Panc1 (cell line): ENCODE measurements at regions not wholly inside any gene's neighbourhood (a gene's known extent, or its start where the extent isn't known, plus 50 kb on each side); places are given as distances from the start of the nearest gene placed in this dataset.

Source experiments
- ATAC-seq: fragments of 200-7000 bp; cut with Tn5 transposase; 2 replicates; pipeline ENCODE4 v1.9.1; 2020; ENCODE audit warnings: mild to moderate bottlenecking, moderate library complexity
- BruUV-seq: library from RNA; stranded (reverse); fragments of 400-500 nt; replicated peaks from 2 replicates; lab custom pipeline; 2021; lab: Mats Ljungman, UMichigan
- CTCF ChIA-PET: fragments of 300-600 bp; sonication (Branson Sonifier 250); formaldehyde crosslinking; loops from one replicate; lab custom pipeline; 2022; ENCODE audit warnings: antibody characterized with exemption; lab: Charles Lee
- POLR2A ChIA-PET: fragments of 300-600 bp; sonication (Branson Sonifier 250); formaldehyde crosslinking; loops from one replicate; lab custom pipeline; 2022; ENCODE audit warnings: antibody characterized with exemption; lab: Charles Lee
- DNase-seq: peaks from one replicate; pipeline ENCODE4 v3.0.0-alpha.2; 2010; ENCODE audit warnings: low read depth, low spot score
- H3K27ac ChIP-seq: 2 replicates; pipeline ENCODE4 v1.5.1; 2011; ENCODE audit warnings: mild to moderate bottlenecking, low read length, inconsistent platforms
- H3K27me3 ChIP-seq: fragments of 200-500 bp; sonication (Bioruptor generic); 2 replicates; pipeline ENCODE4 v1.6.0; 2014; ENCODE audit warnings: low read length, inconsistent platforms; ENCODE audit not compliant: control insufficient read depth, insufficient read depth
- H3K36me3 ChIP-seq: fragments of 200-500 bp; sonication (Bioruptor generic); 2 replicates; pipeline ENCODE4 v1.5.1; 2014; ENCODE audit warnings: inconsistent platforms, mild to moderate bottlenecking, low read length, moderate library complexity; ENCODE audit not compliant: control insufficient read depth, insufficient read depth
- H3K4me1 ChIP-seq: 2 replicates; pipeline ENCODE4 v1.5.1; 2011; ENCODE audit warnings: inconsistent platforms, mild to moderate bottlenecking, low read length, moderate library complexity; ENCODE audit not compliant: control insufficient read depth, insufficient read depth
- H3K4me3 ChIP-seq, 2 experiments: 2 replicates each; pipeline ENCODE4 v1.5.1; 2011 to 2012; ENCODE audit warnings: low read depth in 2 of 2, low read length in 2 of 2, mild to moderate bottlenecking in 2 of 2, inconsistent platforms in 1 of 2, moderate library complexity in 1 of 2
- H3K9me3 ChIP-seq: fragments of 200-500 bp; sonication (Bioruptor generic); 2 replicates; pipeline ENCODE4 v1.5.1; 2014; ENCODE audit warnings: low read depth, mild to moderate bottlenecking, inconsistent platforms, low read length, moderate library complexity; ENCODE audit not compliant: control insufficient read depth, insufficient read depth
- POLR2AphosphoS5 ChIP-seq: IDR thresholded peaks from 2 replicates; pipeline ENCODE4 v1.6.1; 2012; ENCODE audit warnings: mild to moderate bottlenecking, low read depth, low read length, moderate library complexity
- SIN3A ChIP-seq: IDR thresholded peaks from 2 replicates; pipeline ENCODE4 v1.6.1; 2012; ENCODE audit warnings: low read depth, mild to moderate bottlenecking, low read length, moderate library complexity, borderline replicate concordance; ENCODE audit not compliant: insufficient read depth
- TCF7L2 ChIP-seq: IDR thresholded peaks from 2 replicates; pipeline ENCODE4 v1.6.1; 2011; ENCODE audit warnings: mild to moderate bottlenecking, low read depth, low read length, inconsistent platforms
- in situ Hi-C: cut with HindIII; loops from 2 replicates; pipeline ENCODE4 v1.10.0; 2016; ENCODE audit warnings: low sequenced_read_pairs, low pct_unique_long_range_greater_than_20kb
- intact Hi-C: fragments of 100-400 bp; cut with micrococcal nuclease; formaldehyde crosslinking; loops from one replicate; pipeline ENCODE4 v1.10.0; 2022; ENCODE audit not compliant: unreplicated experiment
- TF ChIP-seq, protein P1 (sequence below), 2 experiments: IDR thresholded peaks; 2 replicates each; pipeline ENCODE4 v1.6.1; 2011 to 2012; ENCODE audit warnings: low read depth in 2 of 2, control low read depth in 1 of 2, low read length in 1 of 2, mild to moderate bottlenecking in 1 of 2, moderate library complexity in 1 of 2; ENCODE audit not compliant: insufficient read depth in 1 of 2
- TF ChIP-seq, protein P2 (sequence below): fragments of 450-650 bp; IDR thresholded peaks from 2 replicates; pipeline ENCODE4 v1.5.1; 2017; ENCODE audit warnings: mild to moderate bottlenecking

DNA sequence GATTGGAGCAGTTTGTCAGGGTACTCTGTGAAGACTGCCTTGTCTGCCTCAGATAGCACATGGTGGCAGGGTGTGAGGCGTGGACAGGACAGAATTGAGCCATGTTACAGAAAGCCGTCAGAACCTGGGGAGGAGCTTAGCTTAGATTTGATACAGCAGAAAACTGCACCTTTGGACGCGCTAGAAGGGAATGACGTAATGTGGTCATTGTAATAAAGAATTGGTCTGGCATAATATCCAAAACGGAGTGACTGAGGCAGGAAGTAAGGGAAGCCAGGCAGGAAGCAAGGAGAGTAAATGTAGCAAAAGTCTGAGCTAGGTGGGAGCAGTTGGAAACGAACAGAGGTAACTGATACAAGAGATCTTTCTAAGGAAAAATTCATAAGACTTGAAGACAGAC is 140.2 kb downstream of the CYB561 start:
- no peak for ATAC-seq
- Histone ChIP-seq H3K27ac (no peak overlapping the region), H3K36me3 (no peaks in the 10 kb centered on the region), H3K4me3 (no peak overlapping the region), H3K4me1 (no peaks in the 10 kb centered on the region), H3K27me3 (no peaks in the 10 kb centered on the region), H3K9me3 (0 out of 2 replicates have a peak, but pooled peaks cover 3% of the 10 kb centered on the region)
- ChIA-PET POLR2A (no interaction called here), CTCF (no interaction called here)
- in situ Hi-C loops = no loop called here
- no peak for DNase-seq
- no peak for TF ChIP-seq TCF7L2
- TF ChIP-seq SIN3A = no peak
- TF ChIP-seq, protein P1, sequence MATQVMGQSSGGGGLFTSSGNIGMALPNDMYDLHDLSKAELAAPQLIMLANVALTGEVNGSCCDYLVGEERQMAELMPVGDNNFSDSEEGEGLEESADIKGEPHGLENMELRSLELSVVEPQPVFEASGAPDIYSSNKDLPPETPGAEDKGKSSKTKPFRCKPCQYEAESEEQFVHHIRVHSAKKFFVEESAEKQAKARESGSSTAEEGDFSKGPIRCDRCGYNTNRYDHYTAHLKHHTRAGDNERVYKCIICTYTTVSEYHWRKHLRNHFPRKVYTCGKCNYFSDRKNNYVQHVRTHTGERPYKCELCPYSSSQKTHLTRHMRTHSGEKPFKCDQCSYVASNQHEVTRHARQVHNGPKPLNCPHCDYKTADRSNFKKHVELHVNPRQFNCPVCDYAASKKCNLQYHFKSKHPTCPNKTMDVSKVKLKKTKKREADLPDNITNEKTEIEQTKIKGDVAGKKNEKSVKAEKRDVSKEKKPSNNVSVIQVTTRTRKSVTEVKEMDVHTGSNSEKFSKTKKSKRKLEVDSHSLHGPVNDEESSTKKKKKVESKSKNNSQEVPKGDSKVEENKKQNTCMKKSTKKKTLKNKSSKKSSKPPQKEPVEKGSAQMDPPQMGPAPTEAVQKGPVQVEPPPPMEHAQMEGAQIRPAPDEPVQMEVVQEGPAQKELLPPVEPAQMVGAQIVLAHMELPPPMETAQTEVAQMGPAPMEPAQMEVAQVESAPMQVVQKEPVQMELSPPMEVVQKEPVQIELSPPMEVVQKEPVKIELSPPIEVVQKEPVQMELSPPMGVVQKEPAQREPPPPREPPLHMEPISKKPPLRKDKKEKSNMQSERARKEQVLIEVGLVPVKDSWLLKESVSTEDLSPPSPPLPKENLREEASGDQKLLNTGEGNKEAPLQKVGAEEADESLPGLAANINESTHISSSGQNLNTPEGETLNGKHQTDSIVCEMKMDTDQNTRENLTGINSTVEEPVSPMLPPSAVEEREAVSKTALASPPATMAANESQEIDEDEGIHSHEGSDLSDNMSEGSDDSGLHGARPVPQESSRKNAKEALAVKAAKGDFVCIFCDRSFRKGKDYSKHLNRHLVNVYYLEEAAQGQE (IDR thresholded peaks at IDR 0.05; ENCODE audit: insufficient read depth in 1 of 2, low read depth in 2 of 2, low read length in 1 of 2) = no peak
- TF ChIP-seq, protein P2, sequence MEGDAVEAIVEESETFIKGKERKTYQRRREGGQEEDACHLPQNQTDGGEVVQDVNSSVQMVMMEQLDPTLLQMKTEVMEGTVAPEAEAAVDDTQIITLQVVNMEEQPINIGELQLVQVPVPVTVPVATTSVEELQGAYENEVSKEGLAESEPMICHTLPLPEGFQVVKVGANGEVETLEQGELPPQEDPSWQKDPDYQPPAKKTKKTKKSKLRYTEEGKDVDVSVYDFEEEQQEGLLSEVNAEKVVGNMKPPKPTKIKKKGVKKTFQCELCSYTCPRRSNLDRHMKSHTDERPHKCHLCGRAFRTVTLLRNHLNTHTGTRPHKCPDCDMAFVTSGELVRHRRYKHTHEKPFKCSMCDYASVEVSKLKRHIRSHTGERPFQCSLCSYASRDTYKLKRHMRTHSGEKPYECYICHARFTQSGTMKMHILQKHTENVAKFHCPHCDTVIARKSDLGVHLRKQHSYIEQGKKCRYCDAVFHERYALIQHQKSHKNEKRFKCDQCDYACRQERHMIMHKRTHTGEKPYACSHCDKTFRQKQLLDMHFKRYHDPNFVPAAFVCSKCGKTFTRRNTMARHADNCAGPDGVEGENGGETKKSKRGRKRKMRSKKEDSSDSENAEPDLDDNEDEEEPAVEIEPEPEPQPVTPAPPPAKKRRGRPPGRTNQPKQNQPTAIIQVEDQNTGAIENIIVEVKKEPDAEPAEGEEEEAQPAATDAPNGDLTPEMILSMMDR = no peak
- no peak for TF ChIP-seq POLR2AphosphoS5
- BruUV-seq = no TSS peak
- intact Hi-C loops = no loop called here

DNA sequence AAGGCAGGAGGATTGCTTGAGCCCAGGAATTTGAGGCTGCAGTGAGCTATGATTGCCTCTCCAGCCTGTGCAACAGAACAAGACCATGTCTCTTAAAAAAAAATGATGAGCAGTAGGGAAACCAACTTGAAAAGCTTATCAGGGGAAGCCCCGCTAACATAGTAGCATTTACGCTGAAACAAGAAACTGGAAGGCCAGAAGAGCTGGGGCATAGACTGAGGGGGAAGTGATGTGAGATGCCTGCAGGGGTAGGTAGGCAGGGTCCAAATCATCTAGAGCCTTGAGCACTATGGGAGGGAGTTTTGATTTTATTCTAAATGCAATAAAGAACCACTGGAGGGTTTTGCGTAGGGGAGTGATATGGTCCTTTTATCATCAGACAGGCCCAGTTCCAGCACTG is 139.3 kb downstream of the CYB561 start:
- DNase-seq (no peak), ATAC-seq (no peak)
- BruUV-seq = no TSS peak
- in situ Hi-C loops = no loop called here
- Histone ChIP-seq H3K4me1 (no peaks in the 10 kb centered on the region), H3K36me3 (no peaks in the 10 kb centered on the region), H3K27ac (no peak overlapping the region), H3K9me3 (0 out of 2 replicates have a peak, but pooled peaks cover 3% of the 10 kb centered on the region), H3K27me3 (no peaks in the 10 kb centered on the region), H3K4me3 (no peak overlapping the region)
- ChIA-PET CTCF (no interaction called here), POLR2A (no interaction called here)
- TF ChIP-seq POLR2AphosphoS5 = no peak
- TF ChIP-seq SIN3A = no peak
- TF ChIP-seq, protein P2 = no peak
- TF ChIP-seq, protein P1 (IDR thresholded peaks at IDR 0.05; ENCODE audit: insufficient read depth in 1 of 2, low read depth in 2 of 2, low read length in 1 of 2) = no peak
- TF ChIP-seq TCF7L2 = no peak
- intact Hi-C loops = no loop called here
